ENCODE measurements at regions not wholly inside any gene's neighbourhood (a gene's known extent, or its start where the extent isn't known, plus 50 kb on each side); places are given as distances from the start of the nearest gene placed in this dataset.

DNA sequence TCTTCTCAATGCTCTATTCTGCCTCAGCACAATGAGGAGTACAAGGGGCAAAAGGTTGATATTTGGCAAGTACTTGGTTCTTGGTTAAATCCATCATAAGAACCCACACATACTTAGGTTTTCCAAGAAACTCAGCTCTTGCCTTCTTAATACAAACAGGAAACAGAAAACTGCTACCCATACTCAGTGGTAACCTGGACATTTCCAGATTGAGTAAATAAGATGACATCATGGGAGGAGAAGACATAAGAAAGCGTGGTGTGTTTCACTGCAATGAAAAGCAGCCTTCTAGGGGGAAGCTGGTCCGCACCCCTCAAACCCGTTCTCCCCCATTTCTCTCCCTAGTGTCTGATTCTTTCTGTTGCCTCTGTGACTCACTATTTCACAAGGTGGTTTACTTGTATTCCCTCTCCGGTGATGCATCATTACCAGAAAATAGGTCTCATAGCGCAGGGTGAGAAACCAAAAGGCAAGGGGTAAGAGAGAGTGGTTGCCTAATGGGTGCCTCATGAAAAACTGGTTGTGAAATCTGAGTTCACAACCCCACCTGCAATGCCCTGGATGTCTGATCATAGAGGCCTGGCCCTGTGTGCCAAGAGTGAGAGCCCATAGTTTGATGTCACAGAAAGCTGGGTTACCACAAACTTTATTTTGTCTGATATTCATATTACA, 326.5 kb upstream of the TBX3 start:
- TF ChIP-seq, protein P1, sequence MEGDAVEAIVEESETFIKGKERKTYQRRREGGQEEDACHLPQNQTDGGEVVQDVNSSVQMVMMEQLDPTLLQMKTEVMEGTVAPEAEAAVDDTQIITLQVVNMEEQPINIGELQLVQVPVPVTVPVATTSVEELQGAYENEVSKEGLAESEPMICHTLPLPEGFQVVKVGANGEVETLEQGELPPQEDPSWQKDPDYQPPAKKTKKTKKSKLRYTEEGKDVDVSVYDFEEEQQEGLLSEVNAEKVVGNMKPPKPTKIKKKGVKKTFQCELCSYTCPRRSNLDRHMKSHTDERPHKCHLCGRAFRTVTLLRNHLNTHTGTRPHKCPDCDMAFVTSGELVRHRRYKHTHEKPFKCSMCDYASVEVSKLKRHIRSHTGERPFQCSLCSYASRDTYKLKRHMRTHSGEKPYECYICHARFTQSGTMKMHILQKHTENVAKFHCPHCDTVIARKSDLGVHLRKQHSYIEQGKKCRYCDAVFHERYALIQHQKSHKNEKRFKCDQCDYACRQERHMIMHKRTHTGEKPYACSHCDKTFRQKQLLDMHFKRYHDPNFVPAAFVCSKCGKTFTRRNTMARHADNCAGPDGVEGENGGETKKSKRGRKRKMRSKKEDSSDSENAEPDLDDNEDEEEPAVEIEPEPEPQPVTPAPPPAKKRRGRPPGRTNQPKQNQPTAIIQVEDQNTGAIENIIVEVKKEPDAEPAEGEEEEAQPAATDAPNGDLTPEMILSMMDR (IDR thresholded peaks at IDR 0.05): no peak
- no peak for DNase-seq (ENCODE audit: low spot score)
- ATAC-seq (ENCODE audit: low FRiP score): no peak

DNA sequence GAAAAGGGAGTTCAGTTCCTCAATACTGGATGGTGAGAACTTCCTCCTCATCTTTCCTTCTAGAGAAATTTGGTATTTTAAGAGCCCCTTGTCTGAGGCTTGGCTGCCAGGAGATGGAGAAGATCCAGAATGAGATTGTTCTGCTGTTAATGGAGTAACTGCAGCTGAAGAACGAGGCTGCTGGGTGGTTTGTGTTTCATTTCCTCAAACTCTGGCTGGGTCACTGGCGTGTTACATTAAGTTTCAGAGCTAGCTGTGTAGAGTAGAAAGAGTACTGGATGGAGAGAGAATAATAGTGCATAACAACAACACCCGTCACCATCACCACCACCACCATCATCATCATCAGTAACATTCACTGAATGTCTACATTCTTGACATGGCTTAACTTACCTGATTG, 325.0 kb upstream of the TBX3 start:
- DNase-seq (ENCODE audit: low spot score) (no peak), ATAC-seq (ENCODE audit: low FRiP score) (no peak)
- TF ChIP-seq, protein P1 (IDR thresholded peaks at IDR 0.05): no peak

DNA sequence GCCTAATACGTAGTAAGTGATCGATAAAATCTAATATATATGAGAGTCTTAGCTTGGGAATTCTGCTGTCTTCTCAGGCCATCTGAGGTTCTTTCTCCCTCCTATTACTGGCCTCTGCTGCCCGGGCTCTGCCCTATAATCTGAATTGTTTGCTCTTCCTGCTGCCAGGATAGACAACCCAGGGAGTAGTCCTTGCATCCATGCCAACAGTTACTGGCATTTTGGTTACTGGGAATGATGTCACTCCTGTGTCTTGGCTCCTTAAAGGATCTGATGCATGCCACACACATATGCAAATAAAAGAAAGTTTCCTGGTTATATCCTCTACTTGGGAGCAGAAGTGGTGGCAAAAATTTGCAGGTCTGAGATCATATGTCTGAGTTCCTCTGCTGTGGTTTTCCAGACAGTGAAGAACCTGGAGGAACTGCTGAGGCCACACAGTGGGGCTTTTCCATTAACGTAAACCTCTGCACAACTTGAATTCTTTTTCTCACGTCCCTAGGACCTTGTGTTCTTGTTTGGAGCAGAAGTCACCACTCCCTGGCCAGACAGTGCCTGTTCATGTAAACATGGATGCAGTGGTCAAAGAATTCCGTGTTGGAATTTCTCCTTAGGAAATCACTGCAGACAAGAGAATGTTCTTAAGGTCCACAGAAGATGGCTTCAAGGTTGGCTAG, 320.6 kb upstream of the TBX3 start:
- TF ChIP-seq, protein P1 (IDR thresholded peaks at IDR 0.05): no peak
- no peak for ATAC-seq (ENCODE audit: low FRiP score)
- no peak for DNase-seq (ENCODE audit: low spot score)

DNA sequence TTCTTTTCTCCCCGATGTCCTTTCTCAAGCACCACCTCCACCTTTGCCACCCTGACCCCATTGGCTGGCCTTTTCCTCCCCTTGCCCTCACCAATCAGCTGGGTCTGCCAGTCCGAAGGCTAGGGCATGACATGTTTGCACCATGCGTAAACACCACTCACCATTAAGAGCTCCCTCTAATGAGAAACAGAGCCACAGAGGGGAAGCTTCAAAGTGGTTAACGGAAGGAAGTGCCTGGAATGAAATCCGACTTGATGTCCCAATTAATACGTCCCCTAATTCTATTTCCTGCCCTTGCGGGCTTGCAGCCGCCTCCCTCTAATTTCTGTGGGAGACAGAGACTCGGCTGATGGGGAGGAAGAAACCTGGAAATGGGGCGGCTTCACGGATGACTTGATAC, 318.5 kb upstream of the TBX3 start:
- TF ChIP-seq, protein P1 (IDR thresholded peaks at IDR 0.05): no peak
- ATAC-seq (ENCODE audit: low FRiP score) (no peak), DNase-seq (ENCODE audit: low spot score) (no peak)

DNA sequence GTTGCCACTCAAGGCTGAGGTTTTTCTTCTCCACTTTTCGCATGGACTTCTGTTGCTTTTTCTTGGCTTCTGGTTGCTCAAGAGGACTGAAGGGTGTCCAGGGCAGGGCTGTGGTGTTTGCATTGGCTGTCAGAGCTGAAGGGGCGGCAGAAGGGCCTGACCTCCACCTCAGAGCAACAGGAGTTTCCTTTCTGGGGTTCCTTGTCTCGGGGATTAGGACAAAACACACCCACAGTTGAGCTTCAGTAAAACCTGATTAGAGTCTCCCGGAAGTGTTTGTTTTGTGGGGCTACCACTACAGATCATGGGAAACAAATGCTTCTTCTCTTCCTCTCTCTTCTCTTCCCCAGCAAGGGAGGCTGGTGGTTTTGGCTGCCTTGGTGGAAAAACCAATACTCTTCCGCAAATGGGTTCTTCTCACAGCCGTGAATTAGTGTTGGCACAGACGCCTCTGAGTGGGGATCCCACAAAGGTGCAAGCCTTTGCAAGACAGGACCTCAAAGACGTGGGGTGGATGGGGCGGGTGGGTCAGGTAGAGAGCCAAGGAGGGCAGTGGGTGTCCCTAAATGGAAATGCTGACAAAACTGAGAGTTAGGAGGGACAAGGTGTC, 317.7 kb upstream of the TBX3 start:
- DNase-seq (ENCODE audit: low spot score): no peak
- no peak for ATAC-seq (ENCODE audit: low FRiP score)
- TF ChIP-seq, protein P1 (IDR thresholded peaks at IDR 0.05): no peak

DNA sequence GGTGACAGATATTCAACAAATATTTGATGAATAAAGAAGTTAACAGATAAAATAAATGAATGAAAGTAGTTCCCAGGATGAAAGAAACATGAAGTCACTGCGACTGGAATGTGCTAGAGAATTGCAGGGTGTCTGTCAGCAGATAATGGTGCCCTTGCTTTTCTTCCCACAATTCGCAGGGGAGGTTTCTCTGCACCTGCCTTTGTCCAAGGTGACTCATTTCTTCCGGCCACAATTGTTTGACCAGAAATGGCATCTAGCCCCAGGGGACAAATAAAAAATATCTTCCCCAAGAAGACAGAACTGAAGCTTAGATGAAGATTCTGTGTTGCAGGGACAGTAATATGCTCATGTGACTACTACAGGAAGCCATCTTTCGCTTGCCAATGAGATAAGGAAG, 316.1 kb upstream of the TBX3 start:
- DNase-seq (ENCODE audit: low spot score) (no peak), ATAC-seq (ENCODE audit: low FRiP score) (no peak)
- TF ChIP-seq, protein P1 (IDR thresholded peaks at IDR 0.05): no peak

DNA sequence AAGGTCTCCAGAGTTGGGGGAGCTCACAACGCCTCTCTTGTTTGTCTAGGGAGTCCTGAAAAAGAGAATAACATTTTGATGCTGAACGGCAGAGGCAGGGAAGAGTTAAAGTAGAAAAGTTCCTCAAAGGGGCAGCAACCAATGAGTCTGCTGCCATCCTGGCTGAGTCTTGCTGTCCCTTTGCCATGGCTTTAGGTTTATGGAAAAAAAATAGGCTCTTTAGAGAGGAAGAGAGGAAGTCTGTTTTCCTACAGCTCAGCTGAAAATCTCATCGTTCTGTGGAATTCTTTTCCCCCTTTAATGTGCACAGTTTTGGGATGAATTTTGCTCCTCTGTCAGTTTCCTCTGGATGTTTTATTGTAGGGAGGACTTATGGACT, 314.8 kb upstream of the TBX3 start:
- TF ChIP-seq, protein P1 (IDR thresholded peaks at IDR 0.05): no peak
- ATAC-seq (ENCODE audit: low FRiP score): no peak
- DNase-seq (ENCODE audit: low spot score): no peak

All from omental fat pad (tissue), 3 donors.